Heart right ventricle (tissue), 16 donors: ENCODE measurements at regions not wholly inside any gene's neighbourhood (a gene's known extent, or its start where the extent isn't known, plus 50 kb on each side); places are given as distances from the start of the nearest gene placed in this dataset.

Experiments used
- ATAC-seq, 8 donors: fragments of 200-7000 bp; cut with Tn5 transposase; one replicate each; pipeline ENCODE4 v1.9.1; 2020; ENCODE audit warnings: mild to moderate bottlenecking in 8 of 8, moderate library complexity in 8 of 8, moderate number of reproducible peaks in 1 of 8
- DNase-seq, 2 donors: peaks; one replicate each; pipeline ENCODE4 v3.0.0-alpha.2; 2020
- H3K27ac ChIP-seq, 10 donors: fragments of 200-600 bp; sonication (generic) in 2 of 10; one replicate each; pipeline versions ENCODE4 v1.5.0 to v1.8.0; 2020 to 2022; ENCODE audit warnings: mild to moderate bottlenecking in 3 of 10
- H3K27me3 ChIP-seq, 7 donors: fragments of 200-600 bp; one replicate each; pipeline ENCODE4 v1.8.0; 2021 to 2022; ENCODE audit warnings: mild to moderate bottlenecking in 2 of 7
- H3K36me3 ChIP-seq, 9 donors: fragments of 200-600 bp; sonication (generic) in 1 of 9; one replicate each; pipeline versions ENCODE4 v1.5.0 to v1.8.0; 2020 to 2022; ENCODE audit warnings: mild to moderate bottlenecking in 2 of 9
- H3K4me1 ChIP-seq, 9 donors: fragments of 200-600 bp; sonication (generic) in 1 of 9; one replicate each; pipeline versions ENCODE4 v1.5.0 to v1.8.0; 2020 to 2022; ENCODE audit warnings: mild to moderate bottlenecking in 4 of 9
- H3K4me3 ChIP-seq, 10 donors: fragments of 200-600 bp; sonication (generic) in 2 of 10; one replicate each; pipeline versions ENCODE4 v1.5.0 to v1.8.0; 2020 to 2022; ENCODE audit warnings: mild to moderate bottlenecking in 7 of 10, moderate library complexity in 2 of 10
- H3K9me3 ChIP-seq, 11 donors: fragments of 200-600 bp in 10 of 11; sonication (generic) in 2 of 11; one replicate each; pipeline versions ENCODE4 v1.5.0 to v1.8.0; 2013 to 2022; ENCODE audit warnings: mild to moderate bottlenecking in 2 of 11, control low read depth in 1 of 11, moderate library complexity in 1 of 11
- CTCF ChIP-seq, 9 donors: fragments of 200-600 bp; sonication (generic) in 2 of 9; IDR thresholded peaks; one replicate each; pipeline versions ENCODE4 v1.5.0 to v1.8.0; 2021 to 2022; ENCODE audit warnings: antibody characterized with exemption in 9 of 9, mild to moderate bottlenecking in 5 of 9, moderate library complexity in 1 of 9
- WGBS, 2 donors: extraction: QIAGEN DNeasy Blood & Tissue Kit; methylation state at CpG; one replicate each; pipeline ENCODE4 v1.1.7; 2013; ENCODE audit warnings: inconsistent platforms in 1 of 2; 5-methylcytosine and 5-hydroxymethylcytosine counted together
- intact Hi-C, 10 donors: fragments of 100-400 bp; cut with DNase I; formaldehyde crosslinking; loops; one replicate each; pipeline versions ENCODE4 v1.11.1 to v1.14.2; 2022
- donor health status: Arrhythmogenic right ventricular cardiomyopathy.
- donor health status: ischemic (EF 13 %, LVEDD 7.1; RV severe dilation, severe dysfunction).
- donor health status: healthy with polysubstance abuse.
- donor health status: DM: no; HTN: yes; CAD: no.
- donor health status: DM: no; HTN: no; CAD: no.
- donor health status: ischemic (EF 25% LVEDD 6.9; RV normal size, moderate dysfunction).
- donor health status: ischemic (EF 25% LVEDD 5.7; RV mildly dilated, moderate dysfunction).
- donor health status: healthy.
- donor health status: DM: yes; HTN: yes; CAD: no.
- donor health status: Ischemic cardiomyopathy.
- donor health status: ischemic (EF 35%, LVEDD 5.7; RV mildly dilated, moderate dysfunction).
- donor health status: nonischemic (EF 11% LVEDD 7.7; RV severe dilation, severe dysfunction).
- donor health status: DM: yes; HTN: yes; CAD: no.
- donor health status: PGD.
- donor health status: ischemic (EF 29% LVEDD 5.4; RV normal size, mild dysfunction).
- donor health status: nonischemic (EF 23%, LVEDD 6.1; RV moderate dilation, normal function).

GRCh38 chr10:107473225-107473624, 308.7 kb upstream of the SORCS1 start:
- WGBS, 2 donors = 64 to 65% methylated on average over 2 of the region's 2 CpGs
- Histone ChIP-seq H3K27me3 (no peaks in the 10 kb centered on the region), H3K27ac (no peak overlapping the region), H3K4me3 (no peak overlapping the region), H3K4me1 (no peaks in the 10 kb centered on the region), H3K9me3 (peaks cover 0 to 7% (median 0%) of the 10 kb centered on the region in 11 donors), H3K36me3 (no peaks in the 10 kb centered on the region)
- no peak for ATAC-seq
- intact Hi-C loops = loop anchor here in 1 of 10 donors (10.0 kb wide), 1 partner anchor 1028 kb away; no protein-coding TSS in a partner anchor
- TF ChIP-seq CTCF (IDR thresholded peaks at IDR 0.05) = no peak
- no peak for DNase-seq

GRCh38 chr10:107471911-107472310, 307.4 kb upstream of the SORCS1 start:
- H3K4me1 ChIP-seq = no peaks in the 10 kb centered on the region
- H3K27me3 ChIP-seq = no peaks in the 10 kb centered on the region
- no peak overlapping the region for H3K4me3 ChIP-seq
- no peak for DNase-seq
- no peak for TF ChIP-seq CTCF (IDR thresholded peaks at IDR 0.05)
- whole genome bisulfite sequencing, 2 donors = 68 to 73% methylated on average over 2 of the region's 2 CpGs
- H3K27ac ChIP-seq = no peak overlapping the region
- no peaks in the 10 kb centered on the region for H3K36me3 ChIP-seq
- H3K9me3 ChIP-seq = peaks cover 0 to 9% (median 0%) of the 10 kb centered on the region in 11 donors
- ATAC-seq = no peak
- intact Hi-C loops = loop anchor here in 1 of 10 donors (10.0 kb wide), 1 partner anchor 1027 kb away; no protein-coding TSS in a partner anchor

GRCh38 chr10:107453561-107453960, 289.1 kb upstream of the SORCS1 start:
- no peaks in the 10 kb centered on the region for H3K36me3 ChIP-seq
- H3K27me3 ChIP-seq = no peaks in the 10 kb centered on the region
- no peak overlapping the region for H3K4me3 ChIP-seq
- intact Hi-C loops = no loop called here
- no peak for ATAC-seq
- H3K4me1 ChIP-seq = no peaks in the 10 kb centered on the region
- 58 to 63% methylated on average over 4 of the region's 4 CpGs for WGBS, 2 donors
- DNase-seq = no peak
- no peak for TF ChIP-seq CTCF (IDR thresholded peaks at IDR 0.05)
- H3K27ac ChIP-seq = no peak overlapping the region
- H3K9me3 ChIP-seq = no peaks in the 10 kb centered on the region

- H3K9me3 ChIP-seq = no peaks in the 10 kb centered on the region
- WGBS, 2 donors = 60 to 63% methylated on average over 4 of the region's 4 CpGs
- intact Hi-C loops = no loop called here
- no peaks in the 10 kb centered on the region for H3K27me3 ChIP-seq
- DNase-seq = no peak
- H3K27ac ChIP-seq = no peak overlapping the region
- no peaks in the 10 kb centered on the region for H3K36me3 ChIP-seq
- ATAC-seq = no peak
- no peak overlapping the region for H3K4me3 ChIP-seq
- no peak for TF ChIP-seq CTCF (IDR thresholded peaks at IDR 0.05)
- no peaks in the 10 kb centered on the region for H3K4me1 ChIP-seq
Measured at GRCh38 chr10:107451047-107451446, 286.5 kb upstream of the SORCS1 start.
